ENCODE measurements at regions not wholly inside any gene's neighbourhood (a gene's known extent, or its start where the extent isn't known, plus 50 kb on each side); places are given as distances from the start of the nearest gene placed in this dataset.

GRCh38 chr2:180443888-180444287, 436.8 kb upstream of the CWC22 start:
- no peak for DNase-seq

GRCh38 chr2:180442860-180443644, 436.0 kb upstream of the CWC22 start:
- no peak for DNase-seq

- no peak for DNase-seq
These were observed 412.1 kb upstream of the CWC22 start for GRCh38 chr2:180419212-180419611.

- DNase-seq = no peak
These were observed 409.5 kb upstream of the CWC22 start for GRCh38 chr2:180416627-180417026.

GRCh38 chr2:180413336-180413735, 406.2 kb upstream of the CWC22 start:
- peak; percentile 55 for DNase-seq

GRCh38 chr2:180412219-180412618, 405.1 kb upstream of the CWC22 start:
- no peak for DNase-seq

- no peak for DNase-seq
These were observed 404.6 kb upstream of the CWC22 start for GRCh38 chr2:180411661-180412060.

GRCh38 chr2:180406687-180407086, 399.6 kb upstream of the CWC22 start:
- no peak for DNase-seq

GRCh38 chr2:180405520-180405919, 398.4 kb upstream of the CWC22 start:
- no peak for DNase-seq

- no peak for DNase-seq
These were observed 387.2 kb upstream of the CWC22 start for GRCh38 chr2:180394305-180394704.

GRCh38 chr2:180385601-180386201, 378.6 kb upstream of the CWC22 start:
- no peak for DNase-seq

- DNase-seq = no peak
These were observed 369.0 kb upstream of the CWC22 start for GRCh38 chr2:180376066-180376465.

- DNase-seq = no peak
These were observed 367.6 kb upstream of the CWC22 start for GRCh38 chr2:180374502-180375281.

GRCh38 chr2:180370511-180371205, 363.6 kb upstream of the CWC22 start:
- DNase-seq = no peak

GRCh38 chr2:180368881-180369280, 361.8 kb upstream of the CWC22 start:
- no peak for DNase-seq

GRCh38 chr2:180367815-180368214, 360.7 kb upstream of the CWC22 start:
- DNase-seq = peak; percentile 78

- DNase-seq = no peak
These were observed 359.4 kb upstream of the CWC22 start for GRCh38 chr2:180366481-180366880.

GRCh38 chr2:180364719-180365118, 357.6 kb upstream of the CWC22 start:
- no peak for DNase-seq

- no peak for DNase-seq
These were observed 353.2 kb upstream of the CWC22 start for GRCh38 chr2:180360283-180360618.

- peak; percentile 88 for DNase-seq
These were observed 352.6 kb upstream of the CWC22 start for GRCh38 chr2:180359522-180360282.

- DNase-seq = no peak
These were observed 351.4 kb upstream of the CWC22 start for GRCh38 chr2:180358458-180358857.

GRCh38 chr2:180356676-180357075, 349.6 kb upstream of the CWC22 start:
- peak; percentile 49 for DNase-seq

- no peak for DNase-seq
These were observed 345.5 kb upstream of the CWC22 start for GRCh38 chr2:180352620-180353019.

All from NCI-H2029 treated with DMSO at 0.1 percent for 48 hours (cell line).